ENCODE measurements at regions not wholly inside any gene's neighbourhood (a gene's known extent, or its start where the extent isn't known, plus 50 kb on each side); places are given as distances from the start of the nearest gene placed in this dataset.

DNA sequence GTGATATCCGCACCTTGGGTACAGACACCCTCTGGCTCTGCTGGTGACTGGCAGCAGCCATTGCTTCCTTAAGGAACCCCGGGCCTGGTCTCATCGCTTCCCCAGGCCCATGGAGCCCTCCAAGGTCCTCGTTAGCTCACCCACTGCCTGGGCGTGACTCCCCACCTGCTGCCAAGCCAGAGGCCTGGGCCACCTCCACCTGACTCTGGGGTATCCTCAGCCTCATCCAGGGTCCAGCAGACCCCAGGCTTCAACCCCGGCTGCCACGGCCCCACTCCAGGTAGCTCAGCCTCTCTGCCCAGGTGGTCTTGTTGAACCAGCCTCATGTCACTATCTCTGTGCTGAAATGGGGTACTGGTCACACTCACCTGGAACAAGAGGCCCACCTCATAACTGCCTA lies 337.9 kb downstream of the BRD1 start:
- TF ChIP-seq, protein P1, sequence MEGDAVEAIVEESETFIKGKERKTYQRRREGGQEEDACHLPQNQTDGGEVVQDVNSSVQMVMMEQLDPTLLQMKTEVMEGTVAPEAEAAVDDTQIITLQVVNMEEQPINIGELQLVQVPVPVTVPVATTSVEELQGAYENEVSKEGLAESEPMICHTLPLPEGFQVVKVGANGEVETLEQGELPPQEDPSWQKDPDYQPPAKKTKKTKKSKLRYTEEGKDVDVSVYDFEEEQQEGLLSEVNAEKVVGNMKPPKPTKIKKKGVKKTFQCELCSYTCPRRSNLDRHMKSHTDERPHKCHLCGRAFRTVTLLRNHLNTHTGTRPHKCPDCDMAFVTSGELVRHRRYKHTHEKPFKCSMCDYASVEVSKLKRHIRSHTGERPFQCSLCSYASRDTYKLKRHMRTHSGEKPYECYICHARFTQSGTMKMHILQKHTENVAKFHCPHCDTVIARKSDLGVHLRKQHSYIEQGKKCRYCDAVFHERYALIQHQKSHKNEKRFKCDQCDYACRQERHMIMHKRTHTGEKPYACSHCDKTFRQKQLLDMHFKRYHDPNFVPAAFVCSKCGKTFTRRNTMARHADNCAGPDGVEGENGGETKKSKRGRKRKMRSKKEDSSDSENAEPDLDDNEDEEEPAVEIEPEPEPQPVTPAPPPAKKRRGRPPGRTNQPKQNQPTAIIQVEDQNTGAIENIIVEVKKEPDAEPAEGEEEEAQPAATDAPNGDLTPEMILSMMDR (conservative IDR thresholded peaks at IDR 0.05; ENCODE audit: low read length), result no peak
- no peak for TF ChIP-seq EZH2phosphoT487 (IDR thresholded peaks at IDR 0.05; ENCODE audit: borderline replicate concordance)
